Endothelial cell of umbilical vein (primary cell): ENCODE measurements at regions not wholly inside any gene's neighbourhood (a gene's known extent, or its start where the extent isn't known, plus 50 kb on each side); places are given as distances from the start of the nearest gene placed in this dataset.

Experiments
- EZH2 ChIP-seq: IDR thresholded peaks from 2 replicates; pipeline ENCODE4 v1.6.1; 2012; ENCODE audit warnings: borderline replicate concordance, low read depth, mild to moderate bottlenecking, moderate library complexity, low read length, inconsistent platforms; ENCODE audit not compliant: severe bottlenecking
- MYC ChIP-seq: IDR thresholded peaks from one replicate; pipeline ENCODE4 v1.6.1; 2011; ENCODE audit warnings: mild to moderate bottlenecking, low read depth, low read length
- POLR2AphosphoS5 ChIP-seq: IDR thresholded peaks from 2 replicates; pipeline ENCODE4 v1.6.1; 2012; ENCODE audit warnings: low read depth, mild to moderate bottlenecking, control low read depth, low read length, moderate library complexity; ENCODE audit not compliant: insufficient read depth
- TF ChIP-seq, protein P1 (sequence below), 2 donors: IDR thresholded peaks; 1 replicate in 1 of 2; 2 replicates in 1 of 2; pipeline ENCODE4 v1.5.1; 2011; ENCODE audit warnings: low read length in 2 of 2, mild to moderate bottlenecking in 2 of 2, moderate library complexity in 2 of 2, control low read depth in 1 of 2, inconsistent platforms in 1 of 2, low read depth in 1 of 2; ENCODE audit not compliant: insufficient read depth in 1 of 2; ENCODE audit errors: extremely low read depth in 1 of 2

DNA sequence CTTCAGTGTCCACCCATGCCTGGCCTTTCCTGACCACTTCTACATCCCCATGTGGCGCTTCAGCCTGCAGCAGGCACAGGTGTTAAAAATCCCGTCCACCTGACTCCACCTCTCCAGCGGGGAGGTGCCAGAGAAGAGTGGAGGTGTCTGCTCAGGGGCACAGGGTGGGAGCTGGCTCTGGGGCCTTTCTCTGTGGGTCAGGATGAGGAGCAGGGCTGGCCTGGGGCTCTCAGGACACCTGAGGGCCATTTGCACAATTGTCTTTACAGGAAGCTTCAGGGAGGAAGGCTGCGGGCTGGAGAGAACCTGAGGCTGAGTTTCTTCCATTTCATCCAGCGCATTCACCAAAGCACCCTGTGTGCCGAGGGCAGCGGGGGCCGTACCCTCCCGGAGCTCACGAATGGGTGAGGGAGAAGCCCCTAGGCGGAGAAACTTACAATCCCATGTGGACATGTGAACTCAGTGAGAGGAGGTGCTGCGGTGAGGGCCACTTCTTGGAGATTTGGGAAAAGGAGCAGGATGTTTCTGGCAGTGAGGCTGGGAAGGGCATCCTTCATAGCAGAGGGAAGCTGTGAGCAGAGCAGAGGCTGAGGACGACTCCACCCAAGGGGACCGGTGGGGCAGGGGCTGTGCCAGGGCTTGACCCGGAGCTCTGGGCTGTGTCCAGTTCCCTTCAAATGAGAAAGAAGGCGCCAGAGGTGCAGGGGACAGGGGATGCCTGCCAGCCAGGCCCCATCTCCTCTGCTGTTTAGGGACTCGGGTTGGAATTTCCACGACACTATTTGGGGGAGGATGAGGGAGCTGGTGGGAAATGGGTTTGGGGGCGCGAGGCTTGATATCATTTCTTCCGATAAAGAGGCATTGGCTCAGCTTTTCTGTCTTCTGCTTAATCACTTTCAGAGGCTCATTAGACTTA lies 155.2 kb upstream of the MYCN start:
- TF ChIP-seq EZH2 (no peak), MYC (no peak), POLR2AphosphoS5 (no peak)
- TF ChIP-seq, protein P1, sequence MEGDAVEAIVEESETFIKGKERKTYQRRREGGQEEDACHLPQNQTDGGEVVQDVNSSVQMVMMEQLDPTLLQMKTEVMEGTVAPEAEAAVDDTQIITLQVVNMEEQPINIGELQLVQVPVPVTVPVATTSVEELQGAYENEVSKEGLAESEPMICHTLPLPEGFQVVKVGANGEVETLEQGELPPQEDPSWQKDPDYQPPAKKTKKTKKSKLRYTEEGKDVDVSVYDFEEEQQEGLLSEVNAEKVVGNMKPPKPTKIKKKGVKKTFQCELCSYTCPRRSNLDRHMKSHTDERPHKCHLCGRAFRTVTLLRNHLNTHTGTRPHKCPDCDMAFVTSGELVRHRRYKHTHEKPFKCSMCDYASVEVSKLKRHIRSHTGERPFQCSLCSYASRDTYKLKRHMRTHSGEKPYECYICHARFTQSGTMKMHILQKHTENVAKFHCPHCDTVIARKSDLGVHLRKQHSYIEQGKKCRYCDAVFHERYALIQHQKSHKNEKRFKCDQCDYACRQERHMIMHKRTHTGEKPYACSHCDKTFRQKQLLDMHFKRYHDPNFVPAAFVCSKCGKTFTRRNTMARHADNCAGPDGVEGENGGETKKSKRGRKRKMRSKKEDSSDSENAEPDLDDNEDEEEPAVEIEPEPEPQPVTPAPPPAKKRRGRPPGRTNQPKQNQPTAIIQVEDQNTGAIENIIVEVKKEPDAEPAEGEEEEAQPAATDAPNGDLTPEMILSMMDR (IDR thresholded peaks at IDR 0.05; ENCODE audit: extremely low read depth in 1 of 2, insufficient read depth in 1 of 2, low read depth in 1 of 2, low read length in 2 of 2): no peak
